ENCODE measurements at regions not wholly inside any gene's neighbourhood (a gene's known extent, or its start where the extent isn't known, plus 50 kb on each side); places are given as distances from the start of the nearest gene placed in this dataset.
"Not testable (repeated sequence)": the region's sequence is repeated elsewhere in the genome, so short reads cannot be mapped to it uniquely, and the experiment has no call there.

DNA sequence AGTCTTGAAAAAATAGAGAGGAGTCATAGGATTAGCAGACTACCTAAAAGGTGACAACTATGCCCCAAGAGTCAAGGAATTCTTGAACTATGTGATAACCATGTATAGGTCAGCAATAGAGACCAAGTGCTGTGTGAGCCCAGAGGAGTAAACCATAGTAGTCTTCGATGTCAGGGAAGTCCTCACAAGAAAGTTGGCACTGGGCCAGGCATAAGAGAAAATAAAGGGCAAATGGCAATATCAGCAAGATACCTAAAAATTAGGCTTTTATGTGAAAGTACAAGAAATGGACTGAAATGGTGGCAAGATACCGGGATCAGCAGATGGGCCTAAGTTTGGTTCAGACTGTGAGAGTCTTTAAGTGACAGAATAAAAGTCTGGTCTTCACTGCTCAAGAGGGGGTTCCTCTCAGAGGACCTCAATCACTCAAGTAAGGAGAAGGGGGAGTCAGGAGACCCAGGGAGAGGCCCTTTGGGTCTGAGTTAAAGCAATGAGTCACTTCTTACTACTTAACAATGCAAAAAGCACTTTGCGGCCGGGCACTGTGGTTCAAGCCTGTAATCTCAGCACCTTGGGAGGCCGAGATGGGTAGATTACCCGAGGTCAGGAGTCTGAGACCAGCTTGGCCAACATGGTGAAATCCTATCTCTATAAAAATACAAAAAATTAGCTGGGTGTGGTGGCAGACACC is 95.0 kb downstream of the TEX35 start:
- no peak overlapping the region for H3K27ac ChIP-seq
- TF ChIP-seq, protein P1, sequence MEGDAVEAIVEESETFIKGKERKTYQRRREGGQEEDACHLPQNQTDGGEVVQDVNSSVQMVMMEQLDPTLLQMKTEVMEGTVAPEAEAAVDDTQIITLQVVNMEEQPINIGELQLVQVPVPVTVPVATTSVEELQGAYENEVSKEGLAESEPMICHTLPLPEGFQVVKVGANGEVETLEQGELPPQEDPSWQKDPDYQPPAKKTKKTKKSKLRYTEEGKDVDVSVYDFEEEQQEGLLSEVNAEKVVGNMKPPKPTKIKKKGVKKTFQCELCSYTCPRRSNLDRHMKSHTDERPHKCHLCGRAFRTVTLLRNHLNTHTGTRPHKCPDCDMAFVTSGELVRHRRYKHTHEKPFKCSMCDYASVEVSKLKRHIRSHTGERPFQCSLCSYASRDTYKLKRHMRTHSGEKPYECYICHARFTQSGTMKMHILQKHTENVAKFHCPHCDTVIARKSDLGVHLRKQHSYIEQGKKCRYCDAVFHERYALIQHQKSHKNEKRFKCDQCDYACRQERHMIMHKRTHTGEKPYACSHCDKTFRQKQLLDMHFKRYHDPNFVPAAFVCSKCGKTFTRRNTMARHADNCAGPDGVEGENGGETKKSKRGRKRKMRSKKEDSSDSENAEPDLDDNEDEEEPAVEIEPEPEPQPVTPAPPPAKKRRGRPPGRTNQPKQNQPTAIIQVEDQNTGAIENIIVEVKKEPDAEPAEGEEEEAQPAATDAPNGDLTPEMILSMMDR (IDR thresholded peaks at IDR 0.05), result no peak
- TF ChIP-seq ZFX (IDR thresholded peaks at IDR 0.05; ENCODE audit: borderline replicate concordance), result no peak

DNA sequence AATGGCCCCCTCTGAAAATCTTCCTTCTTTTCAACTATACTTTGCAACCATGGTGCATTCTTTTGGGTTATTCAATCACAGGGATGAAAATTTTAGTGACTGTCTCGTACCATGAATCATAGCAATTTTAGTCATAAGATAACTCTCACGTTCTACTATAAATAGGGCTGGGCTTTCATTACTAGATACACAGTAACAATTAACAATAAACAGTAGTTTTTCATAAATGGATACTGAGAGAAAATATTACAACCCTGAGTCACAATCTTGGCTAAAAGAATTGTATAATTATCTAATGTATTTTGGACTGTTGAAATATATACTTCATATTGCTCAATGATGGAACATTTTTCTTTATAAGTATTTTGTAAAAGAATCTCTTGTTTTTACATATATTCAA is 96.1 kb downstream of the TEX35 start:
- no peak for TF ChIP-seq ZFX (IDR thresholded peaks at IDR 0.05; ENCODE audit: borderline replicate concordance)
- no peak overlapping the region for H3K27ac ChIP-seq

DNA sequence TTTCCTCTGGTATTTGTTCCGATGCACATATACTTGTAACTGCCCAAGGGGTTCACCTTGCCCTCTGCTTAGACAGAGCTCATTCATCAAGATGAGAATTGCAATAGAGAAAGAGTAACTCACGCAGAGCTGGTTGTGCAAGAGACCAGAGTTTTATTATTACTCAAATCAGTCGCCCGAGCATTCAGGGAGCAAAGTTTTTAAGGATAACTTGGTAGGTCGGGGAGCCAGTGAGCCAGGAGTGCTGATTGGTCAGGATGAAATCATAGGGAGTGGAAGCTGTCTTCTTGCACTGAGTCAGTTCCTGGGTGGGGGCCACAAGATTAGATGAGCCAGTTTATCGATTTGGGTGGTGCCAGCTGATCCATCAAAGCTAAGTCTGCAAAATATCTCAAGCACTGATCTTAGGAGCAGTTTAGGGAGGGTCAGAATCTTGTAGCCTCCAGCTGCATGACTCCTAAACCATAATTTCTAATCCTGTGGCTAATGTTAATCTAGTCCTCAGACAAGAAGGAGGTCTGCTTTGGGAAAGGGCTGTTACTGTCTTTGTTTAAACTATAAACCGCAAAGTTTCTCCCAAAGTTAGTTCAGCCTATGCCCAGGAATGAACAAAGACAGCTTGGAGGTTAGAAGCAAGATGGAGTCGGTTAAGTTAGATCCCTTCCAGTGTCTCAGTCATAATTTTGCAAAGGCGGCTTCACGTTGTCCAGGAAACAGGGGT is 97.9 kb downstream of the TEX35 start:
- H3K27ac ChIP-seq, result not testable (repeated sequence)

GRCh38 chr1:178612261-178612660 is 99.4 kb downstream of the TEX35 start:
- no peak overlapping the region for H3K27ac ChIP-seq
- TF ChIP-seq ZFX (IDR thresholded peaks at IDR 0.05; ENCODE audit: borderline replicate concordance), result no peak
- TF ChIP-seq, protein P1 (IDR thresholded peaks at IDR 0.05), result no peak

DNA sequence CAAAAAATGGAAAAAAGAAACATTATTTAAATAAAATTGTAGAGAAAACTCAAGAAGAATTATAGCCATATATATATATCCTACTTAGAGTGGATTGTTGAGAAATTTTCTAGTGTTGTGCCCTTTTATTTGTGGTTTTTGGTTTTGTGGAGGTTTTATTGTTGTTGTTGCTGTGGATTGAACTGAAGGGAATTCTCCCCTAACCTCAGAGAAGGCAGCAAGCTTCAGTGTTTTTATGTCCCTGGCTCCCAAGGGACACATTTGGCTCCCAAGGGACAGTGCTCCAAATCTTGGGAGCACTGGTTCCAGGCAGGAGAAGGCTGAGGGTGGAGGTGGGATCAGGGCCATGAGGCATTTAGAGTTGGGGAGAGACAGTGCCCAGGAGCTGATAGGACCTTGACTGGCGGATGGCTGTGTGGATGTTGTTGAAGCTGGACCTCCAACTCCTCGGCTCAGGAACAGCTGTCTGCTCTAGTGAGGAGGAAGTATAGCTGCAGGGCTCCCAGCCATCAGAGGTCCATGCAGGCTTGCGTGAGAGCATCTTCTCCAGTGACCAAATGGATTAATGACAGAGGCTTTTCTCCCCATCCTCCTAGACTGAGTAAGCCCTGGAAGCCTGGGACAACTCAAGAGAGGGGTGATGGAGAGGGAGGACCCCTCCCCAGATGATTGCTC is 100.5 kb downstream of the TEX35 start:
- TF ChIP-seq, protein P1 (IDR thresholded peaks at IDR 0.05), result no peak
- H3K27ac ChIP-seq, result no peak overlapping the region

- no peak for TF ChIP-seq ZFX (IDR thresholded peaks at IDR 0.05; ENCODE audit: borderline replicate concordance)
- TF ChIP-seq, protein P1 (IDR thresholded peaks at IDR 0.05), result no peak
- no peak overlapping the region for H3K27ac ChIP-seq
Measured at GRCh38 chr1:178614286-178614685, 101.4 kb downstream of the TEX35 start.

GRCh38 chr1:178619042-178619927 is 105.8 kb upstream of the RALGPS2 start:
- H3K27ac ChIP-seq, result no peak overlapping the region
- TF ChIP-seq, protein P1 (IDR thresholded peaks at IDR 0.05), result no peak
